KMS-11 (cell line): ENCODE measurements at regions not wholly inside any gene's neighbourhood (a gene's known extent, or its start where the extent isn't known, plus 50 kb on each side); places are given as distances from the start of the nearest gene placed in this dataset.

ENCODE experiments used
- H2AFZ ChIP-seq: fragments of 200-600 bp; sonication (generic); 2 replicates; pipeline ENCODE4 v1.6.1; 2016; ENCODE audit warnings: antibody characterized with exemption, mixed run types, low read depth
- H3K27ac ChIP-seq: fragments of 200-600 bp; sonication (generic); 2 replicates; pipeline ENCODE4 v1.6.1; 2016; ENCODE audit warnings: mild to moderate bottlenecking, mixed run types
- H3K27me3 ChIP-seq: fragments of 200-600 bp; sonication (generic); 2 replicates; pipeline ENCODE4 v1.6.1; 2017; ENCODE audit warnings: mild to moderate bottlenecking, low read depth, mixed run types, moderate library complexity; ENCODE audit not compliant: insufficient read depth
- H3K36me3 ChIP-seq: fragments of 200-600 bp; sonication (generic); 2 replicates; pipeline ENCODE4 v1.6.1; 2017; ENCODE audit warnings: mild to moderate bottlenecking, mixed run types; ENCODE audit not compliant: insufficient read depth
- H3K4me1 ChIP-seq: fragments of 200-600 bp; sonication (generic); 2 replicates; pipeline ENCODE4 v1.6.1; 2016; ENCODE audit warnings: mild to moderate bottlenecking, low read depth, mixed run types; ENCODE audit not compliant: poor library complexity, severe bottlenecking
- H3K4me2 ChIP-seq: fragments of 200-600 bp; sonication (generic); 2 replicates; pipeline ENCODE4 v1.7.0; 2016; ENCODE audit warnings: mild to moderate bottlenecking, mixed run types
- H3K4me3 ChIP-seq: fragments of 200-600 bp; sonication (generic); IDR thresholded peaks from 2 replicates; pipeline ENCODE4 v1.6.1; 2017; ENCODE audit warnings: low read depth, low read length, mixed read lengths; ENCODE audit not compliant: insufficient read depth
- H3K79me2 ChIP-seq: fragments of 200-600 bp; sonication (generic); 2 replicates; pipeline ENCODE4 v1.6.1; 2016; ENCODE audit warnings: low read depth, mixed run types; ENCODE audit not compliant: insufficient read depth
- H3K9ac ChIP-seq: fragments of 200-600 bp; sonication (generic); 2 replicates; pipeline ENCODE4 v1.6.1; 2016; ENCODE audit warnings: mild to moderate bottlenecking, mixed run types
- H4K20me1 ChIP-seq: fragments of 200-600 bp; sonication (generic); 2 replicates; pipeline ENCODE4 v1.6.1; 2016; ENCODE audit warnings: mild to moderate bottlenecking, mixed run types; ENCODE audit not compliant: insufficient read depth
- TF ChIP-seq, protein P1 (sequence below): fragments of 200-600 bp; sonication (generic); conservative IDR thresholded peaks from 2 replicates; pipeline ENCODE4 v1.6.1; 2017; ENCODE audit warnings: low read depth, mild to moderate bottlenecking, antibody characterized with exemption, low read length, moderate library complexity, mixed read lengths

DNA sequence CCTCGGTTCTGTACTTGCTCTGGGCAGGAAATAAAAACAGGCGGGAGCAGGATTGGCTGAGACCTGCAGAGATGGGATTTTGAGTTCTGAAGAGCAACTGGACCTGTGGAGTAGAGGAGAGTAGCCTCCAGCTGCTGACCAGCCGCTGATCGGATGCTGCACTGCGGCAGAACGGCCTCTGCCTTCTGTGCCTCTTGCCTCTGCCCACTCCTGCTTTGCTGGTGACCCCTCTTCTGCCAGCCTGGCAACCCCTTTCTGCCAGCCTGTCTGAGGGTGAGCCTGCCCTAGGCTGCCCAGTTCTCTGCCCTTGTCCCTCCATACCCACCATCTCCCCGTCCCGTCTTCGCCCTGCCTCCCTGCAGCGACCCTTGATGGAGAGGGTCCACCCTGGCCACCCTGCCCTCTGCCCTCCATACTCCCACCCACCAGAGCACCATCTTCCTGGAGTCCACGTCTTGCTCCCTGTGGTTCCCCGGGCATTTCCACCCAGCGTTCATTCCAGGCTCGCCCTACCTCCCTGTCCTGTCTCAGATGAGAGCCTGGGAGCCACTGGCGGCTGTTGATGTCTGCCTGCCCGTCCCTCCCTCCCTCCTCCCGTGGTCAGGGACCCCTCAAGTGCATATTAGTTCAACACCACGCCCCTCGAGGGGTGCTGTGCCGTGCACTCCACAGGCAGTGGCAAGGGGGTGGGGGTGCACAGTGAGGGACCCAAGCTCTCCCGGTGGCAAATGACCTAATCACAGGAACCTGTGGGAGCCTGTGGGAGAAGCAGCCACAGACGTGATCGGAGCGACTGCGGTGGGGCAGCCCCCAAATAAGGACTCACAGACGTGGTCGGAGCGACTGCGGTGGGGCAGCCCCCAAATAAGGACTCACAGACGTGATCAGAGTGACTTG lies 863.3 kb downstream of the TBC1D22A start:
- Histone ChIP-seq H3K36me3 (no peaks in the 10 kb centered on the region), H2AFZ (no peak overlapping the region)

DNA sequence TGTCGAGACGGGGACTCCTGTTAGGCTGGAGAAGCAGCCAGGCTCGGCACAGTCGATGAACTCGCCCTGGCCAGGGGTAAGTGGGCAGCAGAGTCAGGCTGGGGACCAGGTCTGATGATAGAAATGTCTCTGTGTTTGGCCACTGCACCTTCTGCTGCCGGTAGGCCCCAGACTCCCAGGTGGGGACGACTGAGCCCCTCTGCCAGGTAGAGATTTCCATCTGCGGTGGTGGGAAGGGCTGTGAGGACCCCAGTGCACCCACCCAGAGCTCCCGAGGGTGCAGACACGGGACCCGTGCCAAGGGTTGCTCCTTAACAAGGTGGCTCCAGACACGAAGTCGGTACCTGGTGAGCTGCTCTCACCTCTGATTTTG lies 862.5 kb downstream of the TBC1D22A start:
- TF ChIP-seq, protein P1, sequence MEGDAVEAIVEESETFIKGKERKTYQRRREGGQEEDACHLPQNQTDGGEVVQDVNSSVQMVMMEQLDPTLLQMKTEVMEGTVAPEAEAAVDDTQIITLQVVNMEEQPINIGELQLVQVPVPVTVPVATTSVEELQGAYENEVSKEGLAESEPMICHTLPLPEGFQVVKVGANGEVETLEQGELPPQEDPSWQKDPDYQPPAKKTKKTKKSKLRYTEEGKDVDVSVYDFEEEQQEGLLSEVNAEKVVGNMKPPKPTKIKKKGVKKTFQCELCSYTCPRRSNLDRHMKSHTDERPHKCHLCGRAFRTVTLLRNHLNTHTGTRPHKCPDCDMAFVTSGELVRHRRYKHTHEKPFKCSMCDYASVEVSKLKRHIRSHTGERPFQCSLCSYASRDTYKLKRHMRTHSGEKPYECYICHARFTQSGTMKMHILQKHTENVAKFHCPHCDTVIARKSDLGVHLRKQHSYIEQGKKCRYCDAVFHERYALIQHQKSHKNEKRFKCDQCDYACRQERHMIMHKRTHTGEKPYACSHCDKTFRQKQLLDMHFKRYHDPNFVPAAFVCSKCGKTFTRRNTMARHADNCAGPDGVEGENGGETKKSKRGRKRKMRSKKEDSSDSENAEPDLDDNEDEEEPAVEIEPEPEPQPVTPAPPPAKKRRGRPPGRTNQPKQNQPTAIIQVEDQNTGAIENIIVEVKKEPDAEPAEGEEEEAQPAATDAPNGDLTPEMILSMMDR: no peak
- no peak overlapping the region for H3K27ac ChIP-seq
- H3K79me2 ChIP-seq: no peaks in the 10 kb centered on the region
- no peaks in the 10 kb centered on the region for H3K36me3 ChIP-seq
- no peaks in the 10 kb centered on the region for H4K20me1 ChIP-seq
- no peak overlapping the region for H2AFZ ChIP-seq
- no peaks in the 10 kb centered on the region for H3K4me1 ChIP-seq
- no peaks in the 10 kb centered on the region for H3K27me3 ChIP-seq
- no peak overlapping the region for H3K4me3 ChIP-seq
- no peak overlapping the region for H3K9ac ChIP-seq
- no peak overlapping the region for H3K4me2 ChIP-seq

More for the DNA sequence above, 863.3 kb downstream of the TBC1D22A start:
- Histone ChIP-seq H3K27me3 (no peaks in the 10 kb centered on the region), H3K27ac (no peak overlapping the region), H3K4me1 (no peaks in the 10 kb centered on the region), H4K20me1 (no peaks in the 10 kb centered on the region), H3K79me2 (no peaks in the 10 kb centered on the region), H3K9ac (no peak overlapping the region), H3K4me3 (no peak overlapping the region), H3K4me2 (no peak overlapping the region)
- TF ChIP-seq, protein P1: no peak

DNA sequence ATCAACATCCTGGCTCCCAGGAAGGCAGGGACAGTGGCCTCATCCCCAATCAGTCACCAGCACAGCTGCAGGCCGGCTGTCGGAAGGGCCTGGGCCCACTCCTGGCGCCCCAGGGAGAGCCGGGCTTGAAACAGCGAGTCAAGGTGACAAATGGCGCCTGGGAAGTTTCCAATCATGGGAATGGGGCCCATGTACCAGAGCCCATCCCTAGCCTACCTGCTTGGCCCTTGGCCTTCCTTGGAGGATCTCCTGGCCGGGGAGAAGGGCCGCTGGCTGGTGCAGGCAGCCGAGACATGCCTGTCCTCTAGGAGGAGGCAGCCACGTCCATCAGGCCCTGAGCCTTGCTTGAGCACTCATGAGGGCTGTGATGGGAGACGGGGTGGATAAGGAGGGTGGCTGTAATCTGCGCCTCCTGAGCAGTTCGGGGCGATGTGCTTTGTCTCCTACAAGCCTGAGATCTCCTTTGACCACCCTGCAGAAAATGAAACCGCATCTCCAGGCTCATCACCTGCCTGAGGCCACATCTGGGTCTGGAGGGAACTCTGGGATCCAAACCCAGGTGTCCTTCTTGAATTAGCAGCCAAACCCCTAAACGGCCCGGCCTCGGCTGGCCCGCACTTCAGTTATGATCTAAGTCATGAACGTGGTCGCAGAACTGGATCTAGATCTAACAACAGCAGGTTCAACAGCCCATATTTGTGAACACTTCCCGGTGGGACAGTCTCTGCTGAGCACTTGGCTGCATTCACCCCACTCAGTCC lies 862.0 kb downstream of the TBC1D22A start:
- Histone ChIP-seq H3K27me3 (no peaks in the 10 kb centered on the region), H3K9ac (no peak overlapping the region), H3K36me3 (no peaks in the 10 kb centered on the region), H4K20me1 (no peaks in the 10 kb centered on the region), H2AFZ (no peak overlapping the region), H3K27ac (no peak overlapping the region), H3K4me3 (no peak overlapping the region), H3K4me1 (no peaks in the 10 kb centered on the region), H3K4me2 (no peak overlapping the region), H3K79me2 (no peaks in the 10 kb centered on the region)
- TF ChIP-seq, protein P1: no peak

DNA sequence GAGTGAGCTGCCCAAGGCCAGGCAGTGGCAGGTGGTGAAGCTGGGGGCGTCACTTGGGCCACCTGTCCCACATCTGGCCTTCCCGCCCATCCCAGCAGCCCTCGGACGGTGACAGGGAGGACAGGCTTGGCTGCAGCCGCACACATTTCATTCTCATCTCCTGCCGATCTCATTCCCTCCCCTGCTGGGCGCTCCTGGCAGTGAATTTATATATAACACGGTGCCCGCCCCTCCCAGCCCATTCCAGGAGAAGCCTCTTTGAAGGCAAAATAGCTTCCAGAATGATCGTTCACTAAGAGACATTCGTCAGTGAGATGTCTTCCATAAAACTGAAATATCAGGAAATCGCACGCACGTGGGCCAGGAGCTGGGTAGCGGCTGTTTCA lies 861.3 kb downstream of the TBC1D22A start:
- H3K4me2 ChIP-seq: no peak overlapping the region
- no peaks in the 10 kb centered on the region for H3K27me3 ChIP-seq
- no peak overlapping the region for H2AFZ ChIP-seq
- H3K4me3 ChIP-seq: no peak overlapping the region
- no peaks in the 10 kb centered on the region for H3K79me2 ChIP-seq
- no peak overlapping the region for H3K27ac ChIP-seq
- no peaks in the 10 kb centered on the region for H3K36me3 ChIP-seq
- TF ChIP-seq, protein P1: no peak
- H4K20me1 ChIP-seq: no peaks in the 10 kb centered on the region
- no peak overlapping the region for H3K9ac ChIP-seq
- no peaks in the 10 kb centered on the region for H3K4me1 ChIP-seq
